Upper lobe of left lung (tissue), 6 donors: ENCODE measurements at regions not wholly inside any gene's neighbourhood (a gene's known extent, or its start where the extent isn't known, plus 50 kb on each side); places are given as distances from the start of the nearest gene placed in this dataset.

ENCODE experiments used
- ATAC-seq, 2 donors: fragments of 200-7000 bp; cut with Tn5 transposase; one replicate each; pipeline ENCODE4 v1.9.1; 2022; ENCODE audit warnings: mild to moderate bottlenecking in 2 of 2, moderate library complexity in 2 of 2; ENCODE audit not compliant: low FRiP score in 2 of 2
- DNase-seq, 2 donors: peaks; one replicate each; pipeline ENCODE4 v3.0.0-alpha.2; 2019 to 2020
- H3K27ac ChIP-seq, 4 donors: fragments of 200-600 bp; sonication (generic); one replicate each; pipeline ENCODE4 v1.5.1; 2016 to 2019
- H3K27me3 ChIP-seq, 4 donors: fragments of 200-600 bp; sonication (generic); one replicate each; pipeline ENCODE4 v1.5.1; 2017 to 2019
- H3K36me3 ChIP-seq, 4 donors: fragments of 200-600 bp; sonication (generic); one replicate each; pipeline ENCODE4 v1.5.1; 2016 to 2019
- H3K4me1 ChIP-seq, 4 donors: fragments of 200-600 bp; sonication (generic); one replicate each; pipeline ENCODE4 v1.5.1; 2018 to 2019
- H3K4me3 ChIP-seq, 4 donors: fragments of 200-600 bp; sonication (generic); one replicate each; pipeline ENCODE4 v1.5.1; 2017 to 2019; ENCODE audit warnings: mild to moderate bottlenecking in 2 of 4, moderate library complexity in 1 of 4
- H3K9me3 ChIP-seq, 4 donors: fragments of 200-600 bp; sonication (generic); one replicate each; pipeline ENCODE4 v1.5.1; 2018 to 2019
- CTCF ChIP-seq, 6 experiments: fragments of 450-650 bp in 4 of 6; fragments of 200-600 bp in 2 of 6; sonication (generic) in 2 of 6; IDR thresholded peaks; one replicate each; pipeline ENCODE4 v1.5.1; 2016 to 2019; ENCODE audit warnings: antibody characterized with exemption in 6 of 6
- EP300 ChIP-seq, 4 donors: sonication (generic); formaldehyde crosslinking; IDR thresholded peaks; one replicate each; pipeline ENCODE4 v1.5.1; 2017; ENCODE audit warnings: antibody characterized with exemption in 4 of 4, control low read depth in 2 of 4
- POLR2A ChIP-seq, 4 donors: fragments of 450-650 bp; IDR thresholded peaks; one replicate each; pipeline ENCODE4 v1.5.1; 2016 to 2017; ENCODE audit warnings: antibody characterized with exemption in 4 of 4, mild to moderate bottlenecking in 2 of 4
- POLR2AphosphoS5 ChIP-seq, 2 donors: sonication (generic); formaldehyde crosslinking; IDR thresholded peaks; one replicate each; pipeline ENCODE4 v1.5.1; 2017; ENCODE audit warnings: antibody characterized with exemption in 2 of 2
- WGBS, 2 donors: methylation state at CpG; one replicate each; pipeline ENCODE4 v1.1.5; 2017 to 2018; 5-methylcytosine and 5-hydroxymethylcytosine counted together
- donor health status: DM: no; HTN: no; CAD: no; lungs with moderate emphysema.
- donor health status: DM: no; HTN: yes; CAD: no; lungs with severe emphysema.

GRCh38 chr2:176646033-176646615 lies 376.9 kb downstream of the MTX2 start:
- no peaks in the 10 kb centered on the region for H3K36me3 ChIP-seq
- ATAC-seq (no peak), DNase-seq (no peak)
- H3K27ac ChIP-seq = no peak overlapping the region
- H3K27me3 ChIP-seq = no peaks in the 10 kb centered on the region
- no peak for TF ChIP-seq EP300 (IDR thresholded peaks at IDR 0.05)
- TF ChIP-seq POLR2A (IDR thresholded peaks at IDR 0.05) = no peak
- TF ChIP-seq CTCF (IDR thresholded peaks at IDR 0.05) = no peak
- no peak overlapping the region for H3K4me3 ChIP-seq
- 87 to 88% methylated on average over 5 of the region's 5 CpGs for WGBS, 2 donors
- no peaks in the 10 kb centered on the region for H3K9me3 ChIP-seq
- no peaks in the 10 kb centered on the region for H3K4me1 ChIP-seq

- TF ChIP-seq POLR2A (IDR thresholded peaks at IDR 0.05) (no peak), POLR2AphosphoS5 (IDR thresholded peaks at IDR 0.05) (no peak), CTCF (IDR thresholded peaks at IDR 0.05) (no peak), EP300 (IDR thresholded peaks at IDR 0.05) (no peak)
- DNase-seq (no peak), ATAC-seq (no peak)
- Histone ChIP-seq H3K4me1 (no peaks in the 10 kb centered on the region), H3K27me3 (no peaks in the 10 kb centered on the region), H3K27ac (no peak overlapping the region), H3K36me3 (no peaks in the 10 kb centered on the region), H3K9me3 (no peaks in the 10 kb centered on the region), H3K4me3 (no peak overlapping the region)
- WGBS, 2 donors = 89 to 90% methylated on average over 11 of the region's 11 CpGs
Observed at GRCh38 chr2:176647325-176648165, 378.3 kb downstream of the MTX2 start.

GRCh38 chr2:176648700-176649297 lies 379.6 kb downstream of the MTX2 start:
- no peak for TF ChIP-seq POLR2A (IDR thresholded peaks at IDR 0.05)
- no peak for TF ChIP-seq POLR2AphosphoS5 (IDR thresholded peaks at IDR 0.05)
- no peak for TF ChIP-seq CTCF (IDR thresholded peaks at IDR 0.05)
- no peak for TF ChIP-seq EP300 (IDR thresholded peaks at IDR 0.05)
- Histone ChIP-seq H3K9me3 (no peaks in the 10 kb centered on the region), H3K4me1 (peaks cover 0 to 2% (median 0%) of the 10 kb centered on the region in 4 donors), H3K27ac (no peak overlapping the region), H3K27me3 (no peaks in the 10 kb centered on the region), H3K36me3 (no peaks in the 10 kb centered on the region), H3K4me3 (no peak overlapping the region)
- no peak for DNase-seq
- no peak for ATAC-seq
- WGBS, 2 donors = 75 to 81% methylated on average over 8 of the region's 8 CpGs

GRCh38 chr2:176650104-176650837 lies 381.0 kb downstream of the MTX2 start:
- Histone ChIP-seq H3K36me3 (no peaks in the 10 kb centered on the region), H3K4me3 (no peak overlapping the region), H3K27ac (no peak overlapping the region), H3K9me3 (no peaks in the 10 kb centered on the region), H3K27me3 (no peaks in the 10 kb centered on the region), H3K4me1 (peaks cover 0 to 4% (median 0%) of the 10 kb centered on the region in 4 donors)
- 81 to 88% methylated on average over 4 of the region's 4 CpGs for WGBS, 2 donors
- TF ChIP-seq CTCF (IDR thresholded peaks at IDR 0.05) (no peak), POLR2AphosphoS5 (IDR thresholded peaks at IDR 0.05) (no peak), POLR2A (IDR thresholded peaks at IDR 0.05) (no peak), EP300 (IDR thresholded peaks at IDR 0.05) (no peak)
- ATAC-seq (no peak), DNase-seq (no peak)
